ENCODE measurements at regions not wholly inside any gene's neighbourhood (a gene's known extent, or its start where the extent isn't known, plus 50 kb on each side); places are given as distances from the start of the nearest gene placed in this dataset.
A peak's percentile ranks its signal among the peaks of the same experiment; 100 is the strongest.
"Not testable (repeated sequence)": the region's sequence is repeated elsewhere in the genome, so short reads cannot be mapped to it uniquely, and the experiment has no call there.

GRCh38 chr11:71172680-71173079 lies 79.7 kb downstream of the SHANK2 start:
- DNase-seq: no peak
- Histone ChIP-seq H3K36me3 (replicated peaks; ENCODE audit: control insufficient read depth, insufficient read depth, low read length) (no peaks in the 10 kb centered on the region), H3K27me3 (ENCODE audit: control insufficient read depth, insufficient read depth, low read length) (no peaks in the 10 kb centered on the region), H3K4me3 (ENCODE audit: insufficient read depth, low read depth, low read length) (no peak overlapping the region)

DNA sequence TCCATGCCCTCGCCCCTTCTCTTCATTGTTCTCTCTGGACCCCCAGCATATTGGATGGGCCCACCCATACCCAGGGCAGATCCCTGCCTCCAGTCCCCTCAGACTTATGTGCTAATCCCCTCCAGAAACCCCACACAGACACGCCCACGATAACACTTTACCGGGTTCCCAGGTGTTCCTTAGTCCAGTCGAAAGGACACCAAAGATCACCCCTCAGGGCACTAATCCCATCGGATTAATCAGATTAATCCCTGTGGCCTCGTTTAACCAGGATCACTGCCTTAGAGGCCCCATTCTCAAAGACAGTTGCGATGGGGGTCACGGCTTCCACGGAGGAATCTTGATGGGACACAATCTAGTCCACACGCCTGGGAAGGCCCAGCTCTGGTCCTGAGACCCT lies 80.8 kb downstream of the SHANK2 start:
- Histone ChIP-seq H3K4me3 (ENCODE audit: insufficient read depth, low read depth, low read length) (no peak overlapping the region), H3K36me3 (replicated peaks; ENCODE audit: control insufficient read depth, insufficient read depth, low read length) (no peaks in the 10 kb centered on the region), H3K27me3 (ENCODE audit: control insufficient read depth, insufficient read depth, low read length) (no peaks in the 10 kb centered on the region)
- DNase-seq: no peak

DNA sequence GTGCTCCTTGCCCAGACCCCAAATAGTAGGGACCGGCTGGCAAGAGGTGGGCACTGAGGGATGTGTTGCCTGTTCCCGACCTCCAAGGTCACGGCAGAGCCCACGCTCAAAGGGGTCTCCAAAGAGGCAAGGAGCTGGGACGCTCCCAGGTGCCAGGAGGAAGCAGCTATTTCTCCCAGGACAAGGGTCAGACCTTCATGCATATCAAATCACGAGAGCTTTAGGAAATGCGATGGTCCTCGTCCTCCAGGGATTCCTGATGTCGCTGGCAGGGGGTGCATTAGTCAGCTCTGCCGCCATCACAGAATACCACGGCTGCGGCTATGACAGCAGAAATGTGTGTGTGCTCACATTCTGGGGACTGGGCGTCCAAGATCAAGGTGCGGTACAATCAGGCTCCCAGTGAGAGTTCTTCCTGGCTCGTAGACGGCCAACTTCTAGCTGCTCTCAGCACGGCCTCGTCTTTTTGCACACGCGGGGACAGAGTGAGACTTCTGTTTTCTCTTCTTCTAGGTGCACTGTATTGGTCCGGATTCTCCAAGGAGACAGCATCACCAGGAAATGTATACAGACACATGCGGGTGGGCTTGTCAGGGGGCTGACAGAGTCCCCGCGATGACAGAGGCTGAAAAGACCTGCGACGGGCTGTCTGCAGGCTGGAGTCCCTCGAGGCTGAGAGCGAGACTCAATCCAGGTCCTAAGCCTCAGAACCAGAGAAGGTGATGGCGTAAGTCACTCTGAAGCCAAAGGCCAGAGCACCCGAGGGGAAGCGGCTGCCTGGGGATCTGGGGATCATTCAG lies 81.6 kb downstream of the SHANK2 start:
- Histone ChIP-seq H3K36me3 (replicated peaks; ENCODE audit: control insufficient read depth, insufficient read depth, low read length) (no peaks in the 10 kb centered on the region), H3K4me3 (ENCODE audit: insufficient read depth, low read depth, low read length) (no peak overlapping the region), H3K27me3 (ENCODE audit: control insufficient read depth, insufficient read depth, low read length) (no peaks in the 10 kb centered on the region)
- peak; percentile 51 for DNase-seq

GRCh38 chr11:71169313-71169712 lies 83.1 kb downstream of the SHANK2 start:
- Histone ChIP-seq H3K27me3 (ENCODE audit: control insufficient read depth, insufficient read depth, low read length) (no peaks in the 10 kb centered on the region), H3K36me3 (replicated peaks; ENCODE audit: control insufficient read depth, insufficient read depth, low read length) (no peaks in the 10 kb centered on the region), H3K4me3 (ENCODE audit: insufficient read depth, low read depth, low read length) (no peak overlapping the region)
- no peak for DNase-seq

- H3K4me3 ChIP-seq (ENCODE audit: insufficient read depth, low read depth, low read length); H3K36me3 ChIP-seq (replicated peaks; ENCODE audit: control insufficient read depth, insufficient read depth, low read length); H3K27me3 ChIP-seq (ENCODE audit: control insufficient read depth, insufficient read depth, low read length); DNase-seq: not testable (repeated sequence)
Observed at GRCh38 chr11:71167814-71168213, 84.6 kb downstream of the SHANK2 start.

GRCh38 chr11:71165771-71166170 lies 86.6 kb downstream of the SHANK2 start:
- DNase-seq: no peak
- H3K36me3 ChIP-seq (replicated peaks; ENCODE audit: control insufficient read depth, insufficient read depth, low read length): no peaks in the 10 kb centered on the region

DNA sequence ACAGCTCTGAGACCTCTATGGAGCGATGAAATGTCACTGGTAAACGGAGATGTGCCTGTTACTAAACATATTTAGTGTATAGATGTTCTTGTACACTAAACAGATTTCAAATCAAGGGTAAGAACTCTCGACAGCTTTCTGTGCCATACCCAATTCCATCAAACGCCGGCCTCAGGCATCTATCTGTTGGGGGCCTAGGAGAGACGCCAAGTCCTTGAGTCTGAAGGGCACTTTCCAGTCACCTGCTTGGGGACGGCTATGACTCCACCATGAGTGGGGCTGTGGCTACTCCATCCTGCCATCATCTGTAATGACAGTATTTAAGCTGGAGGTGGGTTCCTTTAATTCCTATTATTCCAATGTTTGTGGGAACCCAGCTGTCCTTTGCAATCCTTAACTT lies 87.8 kb downstream of the SHANK2 start:
- Histone ChIP-seq H3K27me3 (ENCODE audit: control insufficient read depth, insufficient read depth, low read length) (no peaks in the 10 kb centered on the region), H3K4me3 (ENCODE audit: insufficient read depth, low read depth, low read length) (no peak overlapping the region), H3K36me3 (replicated peaks; ENCODE audit: control insufficient read depth, insufficient read depth, low read length) (no peaks in the 10 kb centered on the region)
- DNase-seq: no peak

More at GRCh38 chr11:71165771-71166170, 86.6 kb downstream of the SHANK2 start:
- no peaks in the 10 kb centered on the region for H3K27me3 ChIP-seq (ENCODE audit: control insufficient read depth, insufficient read depth, low read length)
- no peak overlapping the region for H3K4me3 ChIP-seq (ENCODE audit: insufficient read depth, low read depth, low read length)

GRCh38 chr11:71164186-71164585 lies 88.2 kb downstream of the SHANK2 start:
- Histone ChIP-seq H3K27me3 (ENCODE audit: control insufficient read depth, insufficient read depth, low read length) (no peaks in the 10 kb centered on the region), H3K36me3 (replicated peaks; ENCODE audit: control insufficient read depth, insufficient read depth, low read length) (no peaks in the 10 kb centered on the region), H3K4me3 (ENCODE audit: insufficient read depth, low read depth, low read length) (no peak overlapping the region)
- no peak for DNase-seq

DNA sequence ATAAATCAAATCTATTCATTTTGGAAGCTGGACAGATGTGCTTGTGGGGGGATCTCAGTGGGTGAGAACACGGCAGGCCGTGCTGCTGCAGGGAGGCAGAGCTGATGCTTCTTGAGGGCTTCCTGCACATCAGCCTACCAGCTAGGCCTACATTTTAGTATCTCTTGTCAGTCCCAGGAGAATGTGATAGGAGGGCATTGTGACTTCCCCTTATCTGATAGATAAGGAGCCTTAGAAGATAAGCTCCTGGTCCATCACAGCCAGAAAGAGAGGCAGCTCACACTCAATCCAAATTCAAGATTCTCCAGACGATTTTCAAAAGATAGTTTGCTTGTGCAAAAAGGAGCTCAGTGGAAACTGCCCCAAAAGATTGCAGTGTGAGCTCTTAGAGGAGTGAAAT lies 89.0 kb downstream of the SHANK2 start:
- no peaks in the 10 kb centered on the region for H3K36me3 ChIP-seq (replicated peaks; ENCODE audit: control insufficient read depth, insufficient read depth, low read length)
- H3K27me3 ChIP-seq (ENCODE audit: control insufficient read depth, insufficient read depth, low read length): no peaks in the 10 kb centered on the region
- DNase-seq: no peak
- H3K4me3 ChIP-seq (ENCODE audit: insufficient read depth, low read depth, low read length): no peak overlapping the region

DNA sequence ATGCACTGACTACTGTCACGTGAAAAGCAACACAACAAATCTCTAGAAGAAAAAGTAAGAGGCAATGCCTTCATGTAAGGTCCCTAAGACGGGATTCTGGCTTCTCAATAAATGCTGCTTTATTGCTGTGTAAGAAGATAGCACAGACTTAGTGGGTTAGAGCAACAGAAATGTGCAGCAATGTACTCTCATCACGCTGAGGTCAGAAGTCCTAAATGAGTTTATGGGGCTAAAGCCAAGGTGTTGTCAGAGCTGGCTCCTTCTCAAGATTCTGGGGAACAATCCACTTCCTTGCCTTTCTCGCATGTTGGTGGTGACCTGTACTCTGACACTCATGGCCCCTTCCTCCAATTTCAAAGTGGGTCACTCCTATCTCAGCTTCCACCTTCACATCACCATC lies 93.4 kb downstream of the SHANK2 start:
- no peak for DNase-seq
- Histone ChIP-seq H3K36me3 (replicated peaks; ENCODE audit: control insufficient read depth, insufficient read depth, low read length) (no peaks in the 10 kb centered on the region), H3K4me3 (ENCODE audit: insufficient read depth, low read depth, low read length) (no peak overlapping the region), H3K27me3 (ENCODE audit: control insufficient read depth, insufficient read depth, low read length) (no peaks in the 10 kb centered on the region; the same call in 1 of the 2 replicates)

DNA sequence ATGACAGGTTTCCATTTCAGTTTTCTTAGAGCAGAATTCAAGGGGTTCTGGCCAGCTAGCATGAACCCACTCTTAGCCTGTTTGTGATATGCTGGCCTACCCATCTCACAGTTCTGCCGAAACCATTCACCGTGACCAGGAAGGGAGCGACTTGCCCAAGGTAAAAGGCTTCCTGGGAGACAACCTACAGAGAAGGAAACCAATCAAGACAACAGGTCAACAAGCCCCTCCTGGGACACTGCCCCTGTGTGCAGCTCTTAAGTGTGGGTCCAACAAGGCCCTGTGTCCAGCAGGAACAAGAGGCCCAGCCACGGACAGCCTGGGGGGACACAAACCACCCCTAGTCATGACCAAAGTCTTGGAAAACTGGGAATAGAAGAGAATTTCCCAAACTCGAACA lies 94.7 kb downstream of the SHANK2 start:
- H3K36me3 ChIP-seq (replicated peaks; ENCODE audit: control insufficient read depth, insufficient read depth, low read length); H3K4me3 ChIP-seq (ENCODE audit: insufficient read depth, low read depth, low read length); H3K27me3 ChIP-seq (ENCODE audit: control insufficient read depth, insufficient read depth, low read length); DNase-seq: not testable (repeated sequence)

- Histone ChIP-seq H3K27me3 (ENCODE audit: control insufficient read depth, insufficient read depth, low read length) (no peaks in the 10 kb centered on the region; the same call in 1 of the 2 replicates), H3K4me3 (ENCODE audit: insufficient read depth, low read depth, low read length) (no peak overlapping the region), H3K36me3 (replicated peaks; ENCODE audit: control insufficient read depth, insufficient read depth, low read length) (no peaks in the 10 kb centered on the region)
- DNase-seq: no peak
Observed at GRCh38 chr11:71156301-71156700, 96.1 kb downstream of the SHANK2 start.

GRCh38 chr11:71155846-71156245 lies 96.5 kb downstream of the SHANK2 start:
- DNase-seq: no peak
- no peaks in the 10 kb centered on the region; the same call in 1 of the 2 replicates for H3K27me3 ChIP-seq (ENCODE audit: control insufficient read depth, insufficient read depth, low read length)
- H3K36me3 ChIP-seq (replicated peaks; ENCODE audit: control insufficient read depth, insufficient read depth, low read length): no peaks in the 10 kb centered on the region
- no peak overlapping the region for H3K4me3 ChIP-seq (ENCODE audit: insufficient read depth, low read depth, low read length)

DNA sequence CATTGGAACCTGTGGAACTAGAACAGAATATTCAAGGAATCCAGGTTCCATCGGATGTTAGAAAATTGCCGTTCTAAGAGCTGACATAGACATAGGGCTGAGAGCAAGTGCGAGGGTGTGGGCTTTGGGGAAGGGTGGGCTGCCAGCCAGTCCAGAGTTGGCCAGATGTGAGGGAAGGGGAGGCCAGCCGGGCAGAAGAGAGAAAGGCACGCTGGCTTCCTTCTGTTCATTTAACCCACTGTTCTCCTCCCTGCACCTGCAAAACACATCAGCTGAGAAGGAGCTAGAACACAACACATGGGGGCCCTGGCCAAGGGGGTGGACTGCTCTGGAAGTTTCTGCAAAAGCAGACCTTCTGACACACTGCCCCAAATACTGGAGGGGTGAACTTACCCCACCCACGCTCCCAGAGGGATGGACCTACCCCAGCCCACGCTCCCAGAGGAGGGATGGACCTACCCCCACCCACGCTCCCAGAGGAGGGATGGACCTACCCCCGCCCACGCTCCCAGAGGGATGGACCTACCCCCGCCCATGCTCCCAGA lies 98.0 kb downstream of the SHANK2 start:
- no peaks in the 10 kb centered on the region; the same call in 1 of the 2 replicates for H3K27me3 ChIP-seq (ENCODE audit: control insufficient read depth, insufficient read depth, low read length)
- no peak overlapping the region for H3K4me3 ChIP-seq (ENCODE audit: insufficient read depth, low read depth, low read length)
- no peaks in the 10 kb centered on the region for H3K36me3 ChIP-seq (replicated peaks; ENCODE audit: control insufficient read depth, insufficient read depth, low read length)
- DNase-seq: no peak

- no peaks in the 10 kb centered on the region for H3K36me3 ChIP-seq (replicated peaks; ENCODE audit: control insufficient read depth, insufficient read depth, low read length)
- H3K27me3 ChIP-seq (ENCODE audit: control insufficient read depth, insufficient read depth, low read length): no peaks in the 10 kb centered on the region; the same call in 1 of the 2 replicates
- H3K4me3 ChIP-seq (ENCODE audit: insufficient read depth, low read depth, low read length): no peak overlapping the region
- peak; percentile 77 for DNase-seq
Observed at GRCh38 chr11:71153005-71153390, 99.4 kb downstream of the SHANK2 start.
